Ishikawa (cell line): ENCODE measurements at regions not wholly inside any gene's neighbourhood (a gene's known extent, or its start where the extent isn't known, plus 50 kb on each side); places are given as distances from the start of the nearest gene placed in this dataset.

Experiments used
- EP300 ChIP-seq: IDR thresholded peaks from 2 replicates; pipeline ENCODE4 v1.6.1; 2012; ENCODE audit warnings: borderline replicate concordance
- NFIC ChIP-seq: IDR thresholded peaks from 2 replicates; pipeline ENCODE4 v1.6.1; 2012
- RAD21 ChIP-seq: IDR thresholded peaks from 2 replicates; pipeline ENCODE4 v1.6.1; 2012; ENCODE audit warnings: low read depth
- REST ChIP-seq: IDR thresholded peaks from 2 replicates; pipeline ENCODE4 v1.6.1; 2012; ENCODE audit warnings: low read depth, mild to moderate bottlenecking
- YY1 ChIP-seq: IDR thresholded peaks from 2 replicates; pipeline ENCODE4 v1.6.1; 2012; ENCODE audit warnings: low read depth
- ZBTB7A ChIP-seq: IDR thresholded peaks from 2 replicates; pipeline ENCODE4 v1.6.1; 2012; ENCODE audit warnings: low read depth

DNA sequence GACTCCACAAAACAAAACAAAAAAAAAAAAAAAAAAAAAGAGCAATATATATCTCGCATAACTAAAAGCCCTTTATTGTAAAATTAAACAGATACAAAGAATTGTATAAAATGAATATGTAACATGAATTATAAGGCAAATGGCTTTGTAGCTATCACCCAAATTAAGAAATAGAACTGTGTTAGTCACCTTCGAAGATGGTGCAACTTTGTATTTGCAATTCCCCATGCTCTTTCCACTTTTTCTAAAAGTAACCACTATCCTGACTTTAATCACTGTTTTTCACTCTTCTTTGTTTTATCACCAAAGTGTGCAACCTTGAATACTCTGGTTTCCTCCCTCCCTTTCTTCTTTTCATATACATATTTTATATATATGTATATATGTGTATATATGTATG lies 57.1 kb upstream of the HTR2A start:
- TF ChIP-seq NFIC = no peak
- TF ChIP-seq REST = no peak
- TF ChIP-seq RAD21 = no peak
- no peak for TF ChIP-seq ZBTB7A
- TF ChIP-seq EP300 = no peak
- no peak for TF ChIP-seq YY1
